A673 (cell line): ENCODE measurements at regions not wholly inside any gene's neighbourhood (a gene's known extent, or its start where the extent isn't known, plus 50 kb on each side); places are given as distances from the start of the nearest gene placed in this dataset.

Source experiments
- EZH2 ChIP-seq: fragments of 200-600 bp; sonication (generic); IDR thresholded peaks from 2 replicates; pipeline ENCODE4 v1.6.1; 2017; ENCODE audit warnings: borderline replicate concordance, low read depth, mild to moderate bottlenecking, mixed read lengths, antibody characterized with exemption, low read length; ENCODE audit not compliant: poor library complexity, severe bottlenecking
- TF ChIP-seq, protein P1 (sequence below): fragments of 300-800, 200-600 bp; sonication (generic); conservative IDR thresholded peaks from 2 replicates; pipeline ENCODE4 v1.5.1; 2017; ENCODE audit warnings: low read depth, mild to moderate bottlenecking, antibody characterized with exemption, low read length, moderate library complexity, mixed read lengths

- TF ChIP-seq, protein P1, sequence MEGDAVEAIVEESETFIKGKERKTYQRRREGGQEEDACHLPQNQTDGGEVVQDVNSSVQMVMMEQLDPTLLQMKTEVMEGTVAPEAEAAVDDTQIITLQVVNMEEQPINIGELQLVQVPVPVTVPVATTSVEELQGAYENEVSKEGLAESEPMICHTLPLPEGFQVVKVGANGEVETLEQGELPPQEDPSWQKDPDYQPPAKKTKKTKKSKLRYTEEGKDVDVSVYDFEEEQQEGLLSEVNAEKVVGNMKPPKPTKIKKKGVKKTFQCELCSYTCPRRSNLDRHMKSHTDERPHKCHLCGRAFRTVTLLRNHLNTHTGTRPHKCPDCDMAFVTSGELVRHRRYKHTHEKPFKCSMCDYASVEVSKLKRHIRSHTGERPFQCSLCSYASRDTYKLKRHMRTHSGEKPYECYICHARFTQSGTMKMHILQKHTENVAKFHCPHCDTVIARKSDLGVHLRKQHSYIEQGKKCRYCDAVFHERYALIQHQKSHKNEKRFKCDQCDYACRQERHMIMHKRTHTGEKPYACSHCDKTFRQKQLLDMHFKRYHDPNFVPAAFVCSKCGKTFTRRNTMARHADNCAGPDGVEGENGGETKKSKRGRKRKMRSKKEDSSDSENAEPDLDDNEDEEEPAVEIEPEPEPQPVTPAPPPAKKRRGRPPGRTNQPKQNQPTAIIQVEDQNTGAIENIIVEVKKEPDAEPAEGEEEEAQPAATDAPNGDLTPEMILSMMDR: no peak
- no peak for TF ChIP-seq EZH2
Observed at GRCh38 chr5:2024986-2025721, 142.4 kb upstream of the IRX4 start.
